ENCODE measurements at regions not wholly inside any gene's neighbourhood (a gene's known extent, or its start where the extent isn't known, plus 50 kb on each side); places are given as distances from the start of the nearest gene placed in this dataset.
A peak's percentile ranks its signal among the peaks of the same experiment; 100 is the strongest.

- DNase-seq (ENCODE audit: unreplicated experiment), result peak; percentile 22
- BruUV-seq (replicated peaks), result no TSS peak
- Mint-ChIP-seq H3K27ac (ENCODE audit: low read depth, unreplicated experiment) (no peak overlapping the region), H3K4me1 (ENCODE audit: insufficient read depth, unreplicated experiment) (peaks cover 7% of the 10 kb centered on the region), H3K27me3 (ENCODE audit: insufficient read depth, unreplicated experiment) (no peaks in the 10 kb centered on the region), H3K36me3 (ENCODE audit: insufficient read depth, unreplicated experiment) (no peaks in the 10 kb centered on the region), H3K4me3 (ENCODE audit: unreplicated experiment) (no peak overlapping the region), H3K9me3 (ENCODE audit: unreplicated experiment) (peaks cover 4% of the 10 kb centered on the region)
- TF ChIP-seq CTCF (IDR thresholded peaks at IDR 0.05; ENCODE audit: unreplicated experiment), result no peak
- POLR2A ChIA-PET, result interaction anchor here (0.6 to 0.9 kb wide), 2 partner anchors 220 to 566 kb away, joined by 3 read pairs; partner anchors contain the start of gene PRKAR1A
- CTCF ChIA-PET, result interaction anchor here (0.6 kb wide), 1 partner anchor 14 kb away, joined by 3 read pairs; no protein-coding TSS in a partner anchor
- intact Hi-C loops (cut with micrococcal nuclease), result no loop called here
Observed at GRCh38 chr17:68732301-68732749, 131.2 kb upstream of the FAM20A start.

- BruUV-seq (replicated peaks), result no TSS peak
- no peak overlapping the region for H3K4me3 Mint-ChIP-seq (ENCODE audit: unreplicated experiment)
- no peaks in the 10 kb centered on the region for H3K36me3 Mint-ChIP-seq (ENCODE audit: insufficient read depth, unreplicated experiment)
- no peak for DNase-seq (ENCODE audit: unreplicated experiment)
- intact Hi-C loops (cut with micrococcal nuclease), result no loop called here
- H3K4me1 Mint-ChIP-seq (ENCODE audit: insufficient read depth, unreplicated experiment), result peaks cover 7% of the 10 kb centered on the region
- no peak overlapping the region for H3K27ac Mint-ChIP-seq (ENCODE audit: low read depth, unreplicated experiment)
- H3K9me3 Mint-ChIP-seq (ENCODE audit: unreplicated experiment), result peaks cover 5% of the 10 kb centered on the region
- CTCF ChIA-PET, result no interaction called here
- TF ChIP-seq CTCF (IDR thresholded peaks at IDR 0.05; ENCODE audit: unreplicated experiment), result no peak
- H3K27me3 Mint-ChIP-seq (ENCODE audit: insufficient read depth, unreplicated experiment), result no peaks in the 10 kb centered on the region
- POLR2A ChIA-PET, result interaction anchor here (0.6 kb wide), 1 partner anchor 14 kb away, joined by 3 read pairs; no protein-coding TSS in a partner anchor
Observed at GRCh38 chr17:68731465-68731864, 130.3 kb upstream of the FAM20A start.

GRCh38 chr17:68719431-68719830 is 118.3 kb upstream of the FAM20A start:
- intact Hi-C loops (cut with micrococcal nuclease), result no loop called here
- ChIA-PET CTCF (interaction anchor here (0.7 kb wide), 1 partner anchor 186 kb away, joined by 3 read pairs; no protein-coding TSS in a partner anchor), POLR2A (interaction anchor here (1.8 kb wide), 1 partner anchor 21 kb away, joined by 7 read pairs; no protein-coding TSS in a partner anchor)
- H3K9me3 Mint-ChIP-seq (ENCODE audit: unreplicated experiment), result no peaks in the 10 kb centered on the region
- peaks cover 6% of the 10 kb centered on the region for H3K4me1 Mint-ChIP-seq (ENCODE audit: insufficient read depth, unreplicated experiment)
- H3K27me3 Mint-ChIP-seq (ENCODE audit: insufficient read depth, unreplicated experiment), result no peaks in the 10 kb centered on the region
- no peak overlapping the region for H3K27ac Mint-ChIP-seq (ENCODE audit: low read depth, unreplicated experiment)
- no peak for TF ChIP-seq CTCF (IDR thresholded peaks at IDR 0.05; ENCODE audit: unreplicated experiment)
- DNase-seq (ENCODE audit: unreplicated experiment), result peak; percentile 46
- H3K36me3 Mint-ChIP-seq (ENCODE audit: insufficient read depth, unreplicated experiment), result no peaks in the 10 kb centered on the region
- no peak overlapping the region for H3K4me3 Mint-ChIP-seq (ENCODE audit: unreplicated experiment)
- BruUV-seq (replicated peaks), result no TSS peak

GRCh38 chr17:68718926-68719325 is 117.8 kb upstream of the FAM20A start:
- Mint-ChIP-seq H3K4me1 (ENCODE audit: insufficient read depth, unreplicated experiment) (peaks cover 6% of the 10 kb centered on the region), H3K27me3 (ENCODE audit: insufficient read depth, unreplicated experiment) (no peaks in the 10 kb centered on the region), H3K9me3 (ENCODE audit: unreplicated experiment) (no peaks in the 10 kb centered on the region), H3K4me3 (ENCODE audit: unreplicated experiment) (no peak overlapping the region), H3K27ac (ENCODE audit: low read depth, unreplicated experiment) (no peak overlapping the region), H3K36me3 (ENCODE audit: insufficient read depth, unreplicated experiment) (no peaks in the 10 kb centered on the region)
- ChIA-PET POLR2A (interaction anchor here (1.8 kb wide), 1 partner anchor 21 kb away, joined by 7 read pairs; no protein-coding TSS in a partner anchor), CTCF (no interaction called here)
- TF ChIP-seq CTCF (IDR thresholded peaks at IDR 0.05; ENCODE audit: unreplicated experiment), result no peak
- DNase-seq (ENCODE audit: unreplicated experiment), result no peak
- BruUV-seq (replicated peaks), result no TSS peak
- intact Hi-C loops (cut with micrococcal nuclease), result no loop called here

All from MCF 10A (cell line).